GM23338 (cell line): ENCODE measurements at regions not wholly inside any gene's neighbourhood (a gene's known extent, or its start where the extent isn't known, plus 50 kb on each side); places are given as distances from the start of the nearest gene placed in this dataset.

ENCODE experiments used
- CREB1 ChIP-seq: fragments of 250-450 bp; sonication (Bioruptor Pico); IDR thresholded peaks from 2 replicates; pipeline ENCODE4 v1.5.0; 2020; ENCODE audit warnings: low read depth, mild to moderate bottlenecking, moderate library complexity
- CTCF ChIP-seq, 2 experiments: fragments of 200-600 bp in 1 of 2; sonication (generic) in 1 of 2; conservative IDR thresholded peaks; 2 replicates each; pipeline versions ENCODE4 v1.5.1 to v1.6.1; 2016 to 2017; ENCODE audit warnings: antibody characterized with exemption in 2 of 2, low read depth in 2 of 2, mild to moderate bottlenecking in 2 of 2, moderate library complexity in 1 of 2
- EZH2 ChIP-seq: fragments of 200-600 bp; sonication (generic); IDR thresholded peaks from one replicate; pipeline ENCODE4 v1.8.0; 2017; ENCODE audit warnings: antibody characterized with exemption, mild to moderate bottlenecking, low read depth; ENCODE audit not compliant: unreplicated experiment
- EZH2phosphoT487 ChIP-seq: fragments of 200-600 bp; sonication (generic); IDR thresholded peaks from one replicate; pipeline ENCODE4 v1.8.1; 2018; ENCODE audit warnings: antibody characterized with exemption; ENCODE audit not compliant: unreplicated experiment
- JUNB ChIP-seq: IDR thresholded peaks from one replicate; pipeline ENCODE4 v1.6.1; 2016; ENCODE audit warnings: antibody characterized with exemption; ENCODE audit not compliant: unreplicated experiment
- POLR2AphosphoS5 ChIP-seq: IDR thresholded peaks from 2 replicates; pipeline ENCODE4 v1.6.1; 2016; ENCODE audit warnings: antibody characterized with exemption, low read depth
- STAT1 ChIP-seq: IDR thresholded peaks from one replicate; pipeline ENCODE4 v1.6.1; 2016; ENCODE audit warnings: antibody characterized with exemption; ENCODE audit not compliant: unreplicated experiment
- ZNF462 ChIP-seq: fragments of 250-450 bp; sonication (Bioruptor Pico); IDR thresholded peaks from 2 replicates; pipeline ENCODE4 v1.5.0; 2020; ENCODE audit warnings: mild to moderate bottlenecking, moderate library complexity
- TF ChIP-seq, protein P1 (sequence below): IDR thresholded peaks from one replicate; pipeline ENCODE4 v1.6.1; 2018; ENCODE audit warnings: antibody characterized with exemption; ENCODE audit not compliant: unreplicated experiment

- TF ChIP-seq CTCF (conservative IDR thresholded peaks at IDR 0.05; ENCODE audit: low read depth in 2 of 2) = peak in 1 of 2 experiments; percentile 61; a peak in 2 of 4 replicates
- TF ChIP-seq, protein P1, sequence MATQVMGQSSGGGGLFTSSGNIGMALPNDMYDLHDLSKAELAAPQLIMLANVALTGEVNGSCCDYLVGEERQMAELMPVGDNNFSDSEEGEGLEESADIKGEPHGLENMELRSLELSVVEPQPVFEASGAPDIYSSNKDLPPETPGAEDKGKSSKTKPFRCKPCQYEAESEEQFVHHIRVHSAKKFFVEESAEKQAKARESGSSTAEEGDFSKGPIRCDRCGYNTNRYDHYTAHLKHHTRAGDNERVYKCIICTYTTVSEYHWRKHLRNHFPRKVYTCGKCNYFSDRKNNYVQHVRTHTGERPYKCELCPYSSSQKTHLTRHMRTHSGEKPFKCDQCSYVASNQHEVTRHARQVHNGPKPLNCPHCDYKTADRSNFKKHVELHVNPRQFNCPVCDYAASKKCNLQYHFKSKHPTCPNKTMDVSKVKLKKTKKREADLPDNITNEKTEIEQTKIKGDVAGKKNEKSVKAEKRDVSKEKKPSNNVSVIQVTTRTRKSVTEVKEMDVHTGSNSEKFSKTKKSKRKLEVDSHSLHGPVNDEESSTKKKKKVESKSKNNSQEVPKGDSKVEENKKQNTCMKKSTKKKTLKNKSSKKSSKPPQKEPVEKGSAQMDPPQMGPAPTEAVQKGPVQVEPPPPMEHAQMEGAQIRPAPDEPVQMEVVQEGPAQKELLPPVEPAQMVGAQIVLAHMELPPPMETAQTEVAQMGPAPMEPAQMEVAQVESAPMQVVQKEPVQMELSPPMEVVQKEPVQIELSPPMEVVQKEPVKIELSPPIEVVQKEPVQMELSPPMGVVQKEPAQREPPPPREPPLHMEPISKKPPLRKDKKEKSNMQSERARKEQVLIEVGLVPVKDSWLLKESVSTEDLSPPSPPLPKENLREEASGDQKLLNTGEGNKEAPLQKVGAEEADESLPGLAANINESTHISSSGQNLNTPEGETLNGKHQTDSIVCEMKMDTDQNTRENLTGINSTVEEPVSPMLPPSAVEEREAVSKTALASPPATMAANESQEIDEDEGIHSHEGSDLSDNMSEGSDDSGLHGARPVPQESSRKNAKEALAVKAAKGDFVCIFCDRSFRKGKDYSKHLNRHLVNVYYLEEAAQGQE = no peak
- no peak for TF ChIP-seq EZH2
- TF ChIP-seq JUNB = no peak
- TF ChIP-seq ZNF462 = no peak
- TF ChIP-seq EZH2phosphoT487 = no peak
- TF ChIP-seq STAT1 = no peak
- no peak for TF ChIP-seq POLR2AphosphoS5
- TF ChIP-seq CREB1 (CRISPR knock-in tag) = no peak
Measured at GRCh38 chr7:25395976-25396375, 167.7 kb upstream of the NPVF start.
